ENCODE measurements at regions not wholly inside any gene's neighbourhood (a gene's known extent, or its start where the extent isn't known, plus 50 kb on each side); places are given as distances from the start of the nearest gene placed in this dataset.
"Not testable (repeated sequence)": the region's sequence is repeated elsewhere in the genome, so short reads cannot be mapped to it uniquely, and the experiment has no call there.

DNA sequence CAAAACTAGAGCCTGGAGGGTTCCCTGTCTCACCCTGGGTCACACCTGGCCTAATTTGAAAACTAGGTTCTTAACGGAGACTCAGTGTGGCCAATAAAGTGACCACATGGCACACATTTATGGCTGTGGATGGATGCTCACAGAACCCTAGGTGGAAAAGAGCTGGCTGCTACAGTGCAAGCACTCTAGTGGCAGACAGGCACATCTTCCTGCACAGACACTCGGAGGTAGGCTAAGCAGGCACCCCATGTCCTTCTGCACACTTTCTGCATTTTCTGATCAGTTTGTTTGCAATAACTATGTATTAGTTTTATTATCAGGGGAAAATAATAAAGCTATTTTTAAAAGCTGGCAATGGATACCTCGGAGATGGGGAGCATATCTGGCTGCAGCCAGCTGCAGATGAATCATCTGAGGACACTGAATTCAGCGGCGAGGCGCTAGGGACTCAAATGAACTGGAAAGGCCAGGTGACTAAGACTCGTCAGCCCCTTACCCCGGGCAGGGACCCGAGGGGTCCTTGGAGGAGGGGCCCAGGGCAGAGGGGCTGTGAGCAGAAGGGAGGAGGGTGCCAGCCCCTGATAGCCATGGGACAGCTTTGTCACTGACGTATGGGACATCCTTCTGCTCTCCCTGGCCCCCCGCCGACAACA lies 96.2 kb downstream of the OLFM1 start:
- Histone ChIP-seq H3K4me1 (ENCODE audit: control insufficient read depth, insufficient read depth, low read length, poor library complexity, severe bottlenecking) (no peaks in the 10 kb centered on the region), H3K9me3 (ENCODE audit: control insufficient read depth, low read length) (no peaks in the 10 kb centered on the region), H3K36me3 (ENCODE audit: control insufficient read depth, insufficient read depth, low read length) (no peaks in the 10 kb centered on the region), H3K27ac (ENCODE audit: low read depth, low read length, severe bottlenecking) (no peak overlapping the region), H3K4me3 (ENCODE audit: extremely low read depth, insufficient read depth, low read length, poor library complexity, severe bottlenecking) (no peak overlapping the region)
- WGBS, 2 experiments (ENCODE audit: insufficient coverage in 2 of 2) = 71 to 74% methylated on average over 11 of the region's 12 CpGs

DNA sequence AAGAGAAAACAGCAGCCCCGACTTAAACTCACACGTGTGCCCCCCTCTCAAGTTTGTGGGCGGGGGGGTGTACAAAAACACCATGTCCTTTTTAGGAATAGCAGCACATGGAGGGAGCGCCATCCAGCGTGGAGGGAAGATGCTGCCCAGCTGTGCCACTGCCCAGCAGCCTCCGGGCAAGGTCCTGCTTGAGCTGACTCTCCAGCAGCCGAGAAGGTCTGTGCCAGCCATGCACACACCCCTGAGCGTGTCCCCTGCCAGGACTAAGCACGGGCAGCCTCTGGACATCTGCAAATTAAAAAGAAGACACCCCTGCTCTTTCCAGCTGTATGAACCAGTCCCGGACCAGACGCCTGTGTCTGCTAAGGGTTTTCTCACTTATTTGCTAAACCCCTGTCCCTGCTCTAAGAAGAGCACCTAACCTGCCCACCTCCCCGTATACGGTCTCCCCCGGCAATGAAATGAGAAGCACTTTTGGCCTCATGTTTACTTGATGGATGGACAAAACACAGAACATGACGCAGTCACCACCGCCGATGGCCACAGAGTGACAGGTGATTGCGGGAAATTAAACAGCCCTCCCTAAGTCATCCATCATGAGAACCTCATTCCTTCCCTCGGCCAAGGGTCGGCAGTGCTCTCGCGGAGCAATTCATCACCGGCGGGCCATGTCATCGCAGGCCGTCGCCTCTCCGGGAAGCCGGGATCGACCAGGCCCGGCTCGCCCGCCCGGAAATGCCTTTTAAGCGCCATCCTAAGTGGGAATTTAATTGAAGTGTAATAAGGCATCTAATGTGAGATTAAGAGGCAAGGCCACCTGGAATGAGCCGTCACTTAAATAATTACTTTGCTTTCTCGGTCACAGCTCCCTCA lies 96.9 kb downstream of the OLFM1 start:
- H3K27ac ChIP-seq (ENCODE audit: low read depth, low read length, severe bottlenecking) = no peak overlapping the region
- no peak overlapping the region for H3K4me3 ChIP-seq (ENCODE audit: extremely low read depth, insufficient read depth, low read length, poor library complexity, severe bottlenecking)
- 87 to 89% methylated on average over 25 to 34 of the region's 37 CpGs for WGBS, 2 experiments (ENCODE audit: insufficient coverage in 2 of 2)
- no peaks in the 10 kb centered on the region for H3K4me1 ChIP-seq (ENCODE audit: control insufficient read depth, insufficient read depth, low read length, poor library complexity, severe bottlenecking)
- no peaks in the 10 kb centered on the region for H3K36me3 ChIP-seq (ENCODE audit: control insufficient read depth, insufficient read depth, low read length)
- no peaks in the 10 kb centered on the region for H3K9me3 ChIP-seq (ENCODE audit: control insufficient read depth, low read length)

DNA sequence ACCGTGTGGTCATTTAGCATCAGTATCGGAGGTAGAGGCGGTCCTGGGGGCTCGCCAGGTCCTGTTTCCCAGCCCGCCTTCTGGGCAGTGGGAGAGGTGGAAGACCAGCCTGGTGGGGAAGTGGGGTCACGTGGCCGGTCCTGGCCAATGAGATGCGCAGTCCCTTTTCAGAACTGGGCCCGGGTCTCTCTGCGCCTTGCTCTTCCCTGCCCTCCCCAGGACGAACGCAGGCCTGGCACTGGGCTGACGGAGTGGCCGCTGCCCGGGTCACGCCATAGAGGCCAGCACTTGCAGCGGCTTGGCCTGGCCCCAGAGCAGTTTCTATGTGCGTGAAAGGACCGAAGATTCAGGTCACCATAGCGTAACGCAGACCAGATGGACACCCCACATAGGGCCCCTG lies 97.6 kb downstream of the OLFM1 start:
- H3K36me3 ChIP-seq (ENCODE audit: control insufficient read depth, insufficient read depth, low read length) = no peaks in the 10 kb centered on the region
- WGBS, 2 experiments (ENCODE audit: insufficient coverage in 2 of 2) = 93 to 96% methylated on average over 17 to 21 of the region's 21 CpGs
- H3K4me1 ChIP-seq (ENCODE audit: control insufficient read depth, insufficient read depth, low read length, poor library complexity, severe bottlenecking) = no peaks in the 10 kb centered on the region
- no peak overlapping the region for H3K4me3 ChIP-seq (ENCODE audit: extremely low read depth, insufficient read depth, low read length, poor library complexity, severe bottlenecking)
- no peaks in the 10 kb centered on the region for H3K9me3 ChIP-seq (ENCODE audit: control insufficient read depth, low read length)
- H3K27ac ChIP-seq (ENCODE audit: low read depth, low read length, severe bottlenecking) = no peak overlapping the region

DNA sequence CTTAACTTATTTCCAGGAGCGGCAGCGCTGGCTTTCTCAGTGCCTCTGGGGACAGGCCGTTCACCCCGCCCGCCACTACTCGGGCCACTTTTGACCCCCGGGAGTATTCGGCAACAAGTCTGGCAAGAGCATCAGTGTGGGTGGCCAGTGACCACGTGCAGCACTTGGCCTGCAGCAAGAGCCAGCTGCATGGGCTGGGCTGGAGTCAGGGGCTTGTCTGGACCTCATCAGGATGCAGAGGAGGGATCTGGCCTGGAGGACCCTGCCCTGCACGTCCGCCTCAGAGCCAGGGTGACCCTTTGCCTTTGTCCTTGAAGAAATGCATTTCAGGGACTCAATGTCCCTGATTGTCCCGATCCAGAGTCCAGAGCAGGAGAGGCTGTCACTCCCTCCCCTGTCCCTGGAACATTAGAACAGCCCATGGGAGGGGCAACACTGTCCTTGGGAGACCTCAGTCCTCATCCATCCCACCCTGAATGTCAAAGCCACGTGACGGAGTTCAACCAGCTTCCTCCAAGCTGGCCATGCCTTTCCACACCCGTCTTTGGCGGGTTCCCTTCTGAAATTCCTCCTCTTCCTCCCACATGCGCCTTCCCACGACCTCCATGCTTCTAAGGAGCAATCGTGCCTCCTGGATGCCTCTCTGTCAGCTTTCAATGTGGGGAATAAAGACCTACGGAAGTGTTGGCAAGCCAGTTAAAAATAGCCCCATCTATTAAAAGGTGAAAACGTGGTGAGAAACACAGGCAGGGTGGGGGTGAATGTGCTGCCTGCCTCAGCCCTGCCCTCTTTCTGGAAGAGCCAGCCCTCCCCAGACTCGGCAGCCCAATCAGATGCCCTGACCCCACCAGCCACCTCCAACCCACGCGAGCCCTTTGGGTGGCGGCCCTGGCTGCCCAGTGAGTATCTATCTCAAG lies 99.0 kb downstream of the OLFM1 start:
- Histone ChIP-seq H3K9me3 (ENCODE audit: control insufficient read depth, low read length) (no peaks in the 10 kb centered on the region), H3K4me1 (ENCODE audit: control insufficient read depth, insufficient read depth, low read length, poor library complexity, severe bottlenecking) (no peaks in the 10 kb centered on the region), H3K36me3 (ENCODE audit: control insufficient read depth, insufficient read depth, low read length) (no peaks in the 10 kb centered on the region), H3K4me3 (ENCODE audit: extremely low read depth, insufficient read depth, low read length, poor library complexity, severe bottlenecking) (no peak overlapping the region), H3K27ac (ENCODE audit: low read depth, low read length, severe bottlenecking) (no peak overlapping the region)
- 82 to 84% methylated on average over 16 to 20 of the region's 25 CpGs for WGBS, 2 experiments (ENCODE audit: insufficient coverage in 2 of 2)

DNA sequence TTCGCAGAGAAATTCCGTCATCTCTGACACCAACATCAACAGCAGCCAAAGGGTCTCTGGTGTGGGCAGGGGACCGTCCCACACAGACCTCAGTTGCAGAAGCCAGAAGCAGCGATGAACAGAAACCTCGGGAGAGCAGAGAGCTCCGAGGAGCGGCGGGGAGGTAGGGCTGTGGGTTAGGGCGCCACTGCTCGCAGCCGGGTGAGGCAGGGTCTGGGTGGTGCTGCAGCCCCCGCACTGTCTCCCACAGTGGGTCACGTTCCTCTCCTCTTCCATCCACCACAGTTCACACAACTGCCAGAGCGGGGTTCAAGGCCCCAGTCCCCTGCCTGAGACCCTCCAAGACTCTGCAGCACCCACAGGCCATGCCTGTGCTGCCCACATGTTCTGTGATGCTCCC lies 99.9 kb downstream of the OLFM1 start:
- Histone ChIP-seq H3K4me3 (ENCODE audit: extremely low read depth, insufficient read depth, low read length, poor library complexity, severe bottlenecking) (no peak overlapping the region), H3K4me1 (ENCODE audit: control insufficient read depth, insufficient read depth, low read length, poor library complexity, severe bottlenecking) (no peaks in the 10 kb centered on the region), H3K27ac (ENCODE audit: low read depth, low read length, severe bottlenecking) (no peak overlapping the region), H3K36me3 (ENCODE audit: control insufficient read depth, insufficient read depth, low read length) (no peaks in the 10 kb centered on the region), H3K9me3 (ENCODE audit: control insufficient read depth, low read length) (no peaks in the 10 kb centered on the region)
- 85 to 89% methylated on average over 10 to 11 of the region's 14 CpGs for WGBS, 2 experiments (ENCODE audit: insufficient coverage in 2 of 2)

DNA sequence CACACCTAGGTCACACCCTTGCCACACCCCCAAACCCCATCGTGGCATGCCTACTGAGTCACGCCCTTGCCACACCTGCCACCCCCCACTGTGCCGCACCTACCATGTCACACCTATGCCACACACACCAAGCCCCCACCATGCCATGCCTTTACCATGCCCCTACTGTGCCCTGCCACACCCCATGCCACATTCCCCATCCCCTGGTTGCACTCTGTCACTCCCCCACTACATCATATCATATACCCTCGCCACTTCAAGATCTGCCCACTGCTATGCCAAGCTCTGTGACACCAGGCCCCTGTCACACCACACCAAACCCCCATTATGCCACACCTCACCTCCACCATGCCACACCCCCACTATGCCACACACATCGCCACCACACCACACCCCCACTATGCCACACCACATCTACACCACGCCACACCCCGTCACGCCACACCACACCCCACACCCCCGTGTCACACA lies 101.2 kb downstream of the OLFM1 start:
- WGBS, 2 experiments (ENCODE audit: insufficient coverage in 2 of 2) = 90 to 94% methylated on average over 4 to 6 of the region's 9 CpGs
- no peaks in the 10 kb centered on the region for H3K36me3 ChIP-seq (ENCODE audit: control insufficient read depth, insufficient read depth, low read length)
- H3K27ac ChIP-seq (ENCODE audit: low read depth, low read length, severe bottlenecking) = no peak overlapping the region
- no peaks in the 10 kb centered on the region for H3K4me1 ChIP-seq (ENCODE audit: control insufficient read depth, insufficient read depth, low read length, poor library complexity, severe bottlenecking)
- no peaks in the 10 kb centered on the region for H3K9me3 ChIP-seq (ENCODE audit: control insufficient read depth, low read length)
- no peak overlapping the region for H3K4me3 ChIP-seq (ENCODE audit: extremely low read depth, insufficient read depth, low read length, poor library complexity, severe bottlenecking)

DNA sequence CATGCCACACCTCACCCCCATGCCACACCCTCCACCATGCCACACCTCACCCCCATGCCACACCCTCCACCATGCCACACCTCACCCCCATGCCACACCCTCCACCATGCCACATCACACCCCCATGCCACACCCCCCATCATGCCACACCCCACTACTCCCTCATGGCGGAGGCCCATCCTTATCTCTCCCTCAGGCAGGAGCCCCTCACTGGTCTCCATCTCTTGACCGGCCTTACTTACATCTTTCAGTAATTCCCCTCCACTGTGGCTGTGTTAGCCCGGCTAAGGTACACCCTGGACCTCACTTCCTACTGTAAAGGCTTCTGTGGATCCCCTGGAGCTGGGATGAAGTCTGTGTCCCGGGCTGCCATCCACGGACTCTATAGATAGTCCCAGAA lies 102.0 kb downstream of the OLFM1 start:
- H3K9me3 ChIP-seq (ENCODE audit: control insufficient read depth, low read length) = no peaks in the 10 kb centered on the region
- no peaks in the 10 kb centered on the region for H3K4me1 ChIP-seq (ENCODE audit: control insufficient read depth, insufficient read depth, low read length, poor library complexity, severe bottlenecking)
- 90 to 100% methylated on average over 4 to 5 of the region's 5 CpGs for WGBS, 2 experiments (ENCODE audit: insufficient coverage in 2 of 2)
- no peaks in the 10 kb centered on the region for H3K36me3 ChIP-seq (ENCODE audit: control insufficient read depth, insufficient read depth, low read length)
- no peak overlapping the region for H3K4me3 ChIP-seq (ENCODE audit: extremely low read depth, insufficient read depth, low read length, poor library complexity, severe bottlenecking)
- H3K27ac ChIP-seq (ENCODE audit: low read depth, low read length, severe bottlenecking) = no peak overlapping the region

DNA sequence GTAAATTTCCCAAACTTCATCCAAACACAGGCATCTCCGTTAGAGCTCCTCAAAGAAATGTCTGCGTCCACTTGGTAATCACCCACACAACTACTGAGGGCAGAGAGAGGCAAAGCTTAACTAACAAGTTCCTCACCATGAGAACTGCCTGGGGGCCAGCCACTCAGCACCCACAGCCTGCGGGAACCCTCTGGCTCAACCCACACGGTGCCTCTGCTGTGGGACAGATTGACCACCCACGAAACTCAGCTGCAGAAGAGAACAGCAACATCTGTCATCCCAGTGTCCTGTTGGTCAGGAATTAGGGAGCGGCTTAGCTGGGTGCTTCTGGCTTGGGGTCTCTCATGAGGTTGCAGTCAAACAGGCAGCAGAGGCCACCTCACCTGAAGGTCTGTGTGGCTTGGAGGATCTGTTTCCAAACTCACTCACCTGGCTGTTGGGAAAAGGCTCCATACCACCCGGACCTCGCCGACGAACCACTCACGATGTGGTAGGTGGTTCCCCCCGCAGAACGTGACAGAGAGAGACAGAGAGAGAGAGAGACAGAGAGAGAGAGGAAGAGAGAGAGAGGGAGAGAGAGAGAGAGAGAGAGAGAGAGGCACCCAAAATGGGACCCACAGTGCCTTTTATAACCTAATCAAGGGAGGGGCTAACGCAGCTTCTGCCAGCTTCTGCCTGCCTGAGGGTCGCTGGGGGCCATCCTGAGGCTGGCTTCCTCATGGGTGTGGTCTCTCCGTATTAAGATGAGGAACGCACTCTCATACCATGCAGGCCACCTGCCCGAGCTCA lies 103.5 kb downstream of the OLFM1 start:
- Histone ChIP-seq H3K4me3 (ENCODE audit: extremely low read depth, insufficient read depth, low read length, poor library complexity, severe bottlenecking) (no peak overlapping the region), H3K36me3 (ENCODE audit: control insufficient read depth, insufficient read depth, low read length) (no peaks in the 10 kb centered on the region), H3K27ac (ENCODE audit: low read depth, low read length, severe bottlenecking) (no peak overlapping the region), H3K9me3 (ENCODE audit: control insufficient read depth, low read length) (no peaks in the 10 kb centered on the region), H3K4me1 (ENCODE audit: control insufficient read depth, insufficient read depth, low read length, poor library complexity, severe bottlenecking) (no peaks in the 10 kb centered on the region)
- WGBS, 2 experiments (ENCODE audit: insufficient coverage in 2 of 2) = 89 to 93% methylated on average over 16 to 17 of the region's 18 CpGs

DNA sequence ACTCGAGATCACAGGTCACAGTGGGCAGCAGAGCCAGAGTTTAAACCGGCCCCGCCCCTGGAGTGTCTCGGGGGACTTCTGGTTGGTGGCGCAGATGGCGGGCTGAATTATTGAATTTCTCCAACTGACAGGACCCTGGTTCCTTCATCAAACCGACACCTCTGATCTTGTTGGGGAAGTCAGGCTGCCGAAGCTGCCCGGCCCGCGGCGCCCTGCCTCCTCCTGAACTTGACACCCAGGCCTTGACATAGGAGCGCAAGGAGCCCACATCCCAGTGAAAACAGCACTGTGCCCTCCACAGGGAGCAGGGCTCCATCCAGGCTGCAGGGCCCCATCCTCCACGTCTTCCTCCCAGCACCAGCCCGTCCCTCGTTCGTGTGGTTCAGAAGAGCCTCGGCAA lies 105.2 kb downstream of the OLFM1 start:
- H3K36me3 ChIP-seq (ENCODE audit: control insufficient read depth, insufficient read depth, low read length) = no peaks in the 10 kb centered on the region
- H3K4me3 ChIP-seq (ENCODE audit: extremely low read depth, insufficient read depth, low read length, poor library complexity, severe bottlenecking) = no peak overlapping the region
- WGBS, 2 experiments (ENCODE audit: insufficient coverage in 2 of 2) = 88 to 93% methylated on average over 16 to 17 of the region's 18 CpGs
- H3K4me1 ChIP-seq (ENCODE audit: control insufficient read depth, insufficient read depth, low read length, poor library complexity, severe bottlenecking) = no peaks in the 10 kb centered on the region
- H3K27ac ChIP-seq (ENCODE audit: low read depth, low read length, severe bottlenecking) = no peak overlapping the region
- no peaks in the 10 kb centered on the region for H3K9me3 ChIP-seq (ENCODE audit: control insufficient read depth, low read length)

DNA sequence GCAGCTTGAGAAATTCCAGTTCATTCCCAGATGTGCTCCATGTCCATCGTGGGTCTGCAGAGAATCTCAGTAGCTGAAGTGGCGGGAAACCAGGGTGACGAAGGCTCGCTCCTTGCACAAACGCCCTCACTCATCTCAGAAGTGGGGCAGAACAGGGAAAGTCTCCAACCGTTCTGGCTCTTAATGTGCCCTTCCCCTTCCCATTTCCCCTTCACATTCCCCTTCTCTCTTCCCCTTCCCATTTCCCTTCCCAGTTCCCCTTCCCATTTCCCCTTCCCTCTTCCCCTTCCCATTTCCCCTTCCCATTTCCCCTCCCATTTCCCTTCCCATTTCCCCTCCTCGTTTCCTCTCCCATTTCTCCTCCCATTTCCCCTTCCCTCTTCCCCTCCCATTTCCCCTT lies 108.5 kb downstream of the OLFM1 start:
- H3K27ac ChIP-seq (ENCODE audit: low read depth, low read length, severe bottlenecking); H3K36me3 ChIP-seq (ENCODE audit: control insufficient read depth, insufficient read depth, low read length); H3K4me3 ChIP-seq (ENCODE audit: extremely low read depth, insufficient read depth, low read length, poor library complexity, severe bottlenecking); H3K4me1 ChIP-seq (ENCODE audit: control insufficient read depth, insufficient read depth, low read length, poor library complexity, severe bottlenecking); H3K9me3 ChIP-seq (ENCODE audit: control insufficient read depth, low read length): not testable (repeated sequence)
- WGBS, 2 experiments (ENCODE audit: insufficient coverage in 2 of 2) = 93 to 94% methylated on average over 5 to 6 of the region's 7 CpGs
